GM18508 (cell line): ENCODE measurements at regions not wholly inside any gene's neighbourhood (a gene's known extent, or its start where the extent isn't known, plus 50 kb on each side); places are given as distances from the start of the nearest gene placed in this dataset.

Experiments used
- ATAC-seq: cut with Tn5 transposase; IDR thresholded peaks from one replicate; pipeline ENCODE4 v1.9.1; 2021; ENCODE audit warnings: moderate number of reproducible peaks; ENCODE audit not compliant: insufficient read depth, unreplicated experiment

DNA sequence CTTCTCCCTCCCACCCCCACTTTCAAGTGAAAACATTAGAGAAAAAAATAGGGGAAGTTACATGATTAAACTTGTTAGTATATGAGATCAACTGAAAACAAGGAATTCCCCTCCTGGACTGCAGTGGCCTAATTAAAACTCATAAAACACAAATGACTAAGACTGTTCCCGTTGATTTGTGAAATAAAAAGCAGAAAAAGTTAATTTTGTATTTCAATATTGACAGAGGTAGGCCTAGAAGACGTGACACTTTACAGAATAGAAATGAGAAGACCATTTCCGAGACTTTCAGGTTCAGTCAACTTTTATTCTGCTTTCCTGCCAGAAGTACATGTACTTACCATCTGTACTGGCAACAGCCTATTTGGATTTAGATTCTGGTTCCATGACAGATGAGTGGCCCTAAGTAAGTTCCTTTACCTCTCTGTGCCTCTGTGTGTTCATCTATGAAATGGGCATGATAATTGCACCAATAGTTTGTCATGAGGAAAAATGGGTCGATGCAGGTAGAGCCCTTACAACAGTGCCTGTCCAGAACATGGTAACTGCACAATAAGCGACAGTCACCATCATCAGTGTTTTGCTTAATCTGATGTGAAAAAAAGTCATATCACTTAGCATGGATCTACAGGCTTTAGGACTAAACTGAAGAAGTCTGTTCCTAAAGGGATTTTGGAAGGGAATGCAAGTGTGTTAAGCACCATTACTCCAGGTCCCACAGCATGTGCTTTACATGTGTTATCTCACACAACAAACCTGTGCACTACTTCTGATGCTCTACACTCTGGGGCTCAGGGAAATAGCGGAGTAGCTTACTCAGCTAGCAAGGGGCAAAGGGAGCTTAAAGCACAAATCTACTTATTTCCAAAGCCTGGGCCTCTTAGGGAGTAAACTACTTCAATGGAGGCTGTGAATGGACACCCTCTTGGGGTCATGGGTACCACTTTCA lies 562.3 kb upstream of the DIPK2B start:
- peak; percentile 21 for ATAC-seq

DNA sequence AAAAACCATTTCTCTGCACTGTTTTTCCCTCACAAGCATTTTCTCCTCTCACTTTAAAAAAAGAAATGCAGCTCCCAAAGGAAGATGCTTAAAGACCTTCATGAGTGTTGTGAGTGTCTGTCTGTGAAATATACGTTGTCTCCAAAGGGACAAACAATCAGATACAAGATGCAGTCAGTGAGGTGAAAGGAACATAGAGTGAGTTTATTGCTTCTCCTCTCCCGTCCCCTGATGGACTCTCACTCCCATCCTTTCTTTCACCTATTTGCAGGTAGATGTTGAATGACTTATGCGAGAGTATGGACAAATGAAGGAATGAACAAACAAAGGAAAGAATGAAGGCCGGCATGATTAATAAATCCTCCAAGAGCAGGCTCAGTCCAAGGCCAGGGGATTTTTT lies 561.2 kb upstream of the DIPK2B start:
- ATAC-seq, result no peak

DNA sequence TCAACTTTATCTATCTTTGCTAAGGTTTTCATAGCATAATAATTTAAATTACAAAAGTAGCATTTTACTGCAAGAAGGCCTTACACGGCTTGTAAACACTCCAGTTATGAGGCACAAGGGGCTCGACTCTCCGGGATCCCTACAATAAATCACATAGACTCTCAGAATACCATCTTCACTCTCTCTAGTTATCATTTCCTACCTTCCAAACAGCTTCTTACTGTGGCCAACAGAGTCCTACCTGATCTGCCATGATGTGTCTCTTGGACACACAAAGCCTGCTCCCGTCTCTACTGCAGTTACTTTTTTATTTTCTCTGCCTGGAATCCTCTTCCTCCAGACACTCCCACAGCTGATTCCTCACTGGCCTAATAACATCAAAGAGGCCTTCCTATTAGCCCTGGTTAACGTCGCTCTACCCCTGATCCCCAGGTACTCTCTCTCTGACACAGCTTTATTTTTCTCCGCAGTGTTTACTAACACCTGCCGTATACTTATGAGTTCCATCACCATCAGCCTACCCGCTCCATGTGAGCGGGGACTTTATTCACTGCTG lies 559.6 kb upstream of the DIPK2B start:
- no peak for ATAC-seq

DNA sequence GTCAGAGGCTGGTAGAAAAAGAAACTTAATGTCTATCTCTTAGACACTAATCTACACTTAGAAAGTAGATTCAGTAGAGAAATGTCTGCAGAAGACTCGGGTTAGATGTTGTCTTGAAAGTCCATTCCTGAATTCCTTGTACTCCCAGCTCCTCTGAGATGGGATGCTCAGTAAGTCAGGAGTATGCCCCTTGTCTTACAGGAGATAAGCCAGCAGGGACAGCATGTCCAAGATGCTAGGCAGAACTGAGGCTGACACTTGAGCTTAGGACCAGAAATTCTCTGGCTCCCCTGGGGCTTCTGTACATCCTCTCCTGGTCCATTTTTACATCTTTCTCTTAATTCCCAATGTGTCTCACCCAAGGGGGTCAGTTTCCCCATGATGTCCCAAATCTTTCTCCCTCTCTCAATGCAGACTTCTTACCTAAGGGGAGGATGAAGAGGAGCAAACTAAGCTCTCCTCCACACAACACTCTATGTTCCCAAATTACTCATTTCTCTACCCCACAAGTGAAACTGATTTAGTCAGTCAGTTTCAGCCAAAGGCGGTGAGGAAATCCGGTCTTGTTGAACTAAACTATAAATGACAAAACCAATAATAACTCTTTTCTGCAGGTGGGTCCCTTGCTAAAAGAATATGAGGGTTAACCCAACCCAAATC lies 558.2 kb upstream of the DIPK2B start:
- ATAC-seq, result peak; percentile 43

DNA sequence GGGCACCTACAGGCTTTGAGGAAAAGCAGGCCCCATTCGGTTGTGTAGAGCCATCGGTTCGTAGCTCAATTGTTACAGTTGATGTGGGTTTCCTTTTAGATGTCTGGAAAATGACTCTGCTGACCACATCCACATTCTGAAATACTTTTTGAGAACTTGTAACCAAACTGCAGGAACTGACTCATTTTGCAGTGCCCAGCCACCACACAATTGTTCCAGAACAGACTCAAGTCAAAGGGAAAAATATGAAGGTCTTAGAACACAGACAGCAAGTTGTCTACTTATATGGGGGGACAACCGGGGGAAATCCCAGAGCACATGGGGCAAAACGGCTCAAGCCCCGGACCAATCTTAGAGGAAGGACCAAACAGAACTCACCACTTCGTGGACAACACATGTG lies 557.6 kb upstream of the DIPK2B start:
- ATAC-seq, result peak; percentile 41

DNA sequence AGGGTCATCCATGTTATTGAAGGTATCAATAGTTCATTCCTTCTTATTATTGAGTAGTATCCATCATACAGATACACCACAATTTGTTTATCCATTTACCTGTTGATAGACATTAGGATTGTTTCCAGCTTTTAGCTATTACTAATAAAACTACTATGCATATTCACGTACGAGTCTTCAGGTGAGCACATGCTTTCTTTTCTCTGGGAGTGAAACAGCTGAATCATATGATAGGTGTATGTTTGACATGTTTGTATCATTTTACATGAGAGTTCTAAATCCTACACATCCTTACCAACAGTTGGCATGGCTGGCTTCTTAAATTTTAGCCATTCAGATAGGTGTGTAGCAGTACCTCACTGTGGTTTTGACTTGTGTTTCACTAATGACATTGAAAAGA lies 556.6 kb upstream of the DIPK2B start:
- no peak for ATAC-seq

DNA sequence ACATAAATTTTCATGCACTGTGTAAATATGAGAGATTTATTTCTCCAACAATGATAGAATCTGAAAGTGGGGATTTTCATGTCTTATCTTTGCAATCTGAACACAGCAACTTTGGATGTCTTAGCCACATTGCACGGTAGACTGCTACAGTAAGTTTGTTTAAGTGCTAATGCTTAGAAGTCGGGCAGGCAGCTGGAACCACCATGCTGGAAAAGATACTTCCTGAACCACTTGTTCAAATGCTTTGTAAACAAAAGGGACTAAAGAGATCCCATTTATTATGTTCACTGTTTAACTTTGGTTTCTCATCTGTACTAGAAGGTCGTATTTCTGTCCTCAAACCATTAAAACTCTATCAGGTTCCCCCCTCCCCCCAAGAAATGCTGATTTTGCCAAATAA lies 555.9 kb upstream of the DIPK2B start:
- ATAC-seq, result no peak

DNA sequence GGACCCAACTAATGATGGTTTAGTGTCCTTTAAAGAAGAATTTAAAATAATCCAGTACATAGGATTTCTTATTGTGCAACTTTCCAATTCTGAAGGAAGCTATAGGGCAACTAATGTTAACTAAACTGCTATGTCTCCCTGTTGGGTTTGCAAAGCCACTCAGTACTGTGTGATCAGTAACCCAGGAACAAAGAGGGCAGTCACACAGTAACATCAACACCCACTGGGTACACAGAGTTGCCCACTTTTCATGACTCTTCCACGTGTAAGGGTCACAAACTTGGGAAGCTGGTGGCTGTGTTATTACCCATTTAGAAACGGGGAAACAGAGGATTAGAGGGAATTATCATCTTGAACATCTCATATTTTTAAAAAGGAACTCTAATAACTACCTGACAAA lies 555.0 kb upstream of the DIPK2B start:
- no peak for ATAC-seq

DNA sequence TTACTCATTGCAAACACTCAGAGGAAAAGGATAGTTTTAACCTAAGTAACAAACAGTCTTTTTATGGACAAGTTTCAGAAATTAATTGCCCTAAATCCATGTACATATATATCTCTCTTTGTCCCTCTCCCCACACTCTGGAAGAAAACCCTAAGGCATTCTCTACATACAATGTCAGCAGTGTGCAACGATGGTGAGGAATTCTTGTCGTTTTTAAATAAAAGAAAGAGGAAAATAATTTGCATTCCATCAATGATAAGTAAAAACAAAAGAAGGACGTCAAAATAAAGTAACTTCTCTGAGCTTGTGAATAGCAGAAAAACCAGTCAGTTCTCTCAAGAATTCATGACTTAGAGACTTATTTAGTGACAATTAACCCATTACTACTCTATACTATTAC lies 550.5 kb upstream of the DIPK2B start:
- ATAC-seq, result no peak

DNA sequence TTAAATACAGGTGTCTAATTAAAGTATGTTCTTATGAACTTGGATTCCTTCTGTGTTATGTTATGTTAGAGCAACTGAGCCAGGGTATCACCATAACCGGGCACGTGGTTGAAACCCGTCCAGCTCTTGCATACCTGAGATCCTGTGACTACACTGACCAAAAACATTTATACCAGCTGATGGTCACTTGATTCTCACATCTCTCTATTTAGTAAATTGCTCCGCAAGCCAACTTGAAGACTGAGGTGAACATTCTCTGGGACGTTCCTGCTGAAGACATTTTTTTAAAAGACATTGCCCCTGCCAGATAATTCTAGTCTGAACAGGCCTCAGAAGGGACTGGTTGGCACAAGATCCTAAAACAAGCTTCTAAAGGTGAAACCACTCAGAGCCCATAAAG lies 550.0 kb upstream of the DIPK2B start:
- ATAC-seq, result no peak

DNA sequence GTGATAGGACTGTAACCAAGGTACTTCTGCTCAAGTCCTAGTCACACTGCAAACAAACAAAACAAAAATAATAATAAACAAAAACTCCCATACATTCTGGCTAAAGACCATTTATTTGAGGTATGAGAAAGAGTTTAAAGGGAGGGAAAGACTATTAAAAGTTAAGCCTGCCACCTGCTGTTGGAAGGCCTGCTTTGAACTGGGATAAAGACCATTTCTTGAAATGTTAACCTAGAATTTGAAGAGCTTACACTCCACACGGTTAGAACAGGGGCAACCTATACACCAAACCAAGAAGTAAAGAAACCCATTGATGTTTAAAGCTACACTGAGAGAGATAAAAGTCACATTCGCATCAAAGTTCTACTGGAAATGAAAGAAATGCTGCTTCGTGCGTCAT lies 548.7 kb upstream of the DIPK2B start:
- no peak for ATAC-seq

DNA sequence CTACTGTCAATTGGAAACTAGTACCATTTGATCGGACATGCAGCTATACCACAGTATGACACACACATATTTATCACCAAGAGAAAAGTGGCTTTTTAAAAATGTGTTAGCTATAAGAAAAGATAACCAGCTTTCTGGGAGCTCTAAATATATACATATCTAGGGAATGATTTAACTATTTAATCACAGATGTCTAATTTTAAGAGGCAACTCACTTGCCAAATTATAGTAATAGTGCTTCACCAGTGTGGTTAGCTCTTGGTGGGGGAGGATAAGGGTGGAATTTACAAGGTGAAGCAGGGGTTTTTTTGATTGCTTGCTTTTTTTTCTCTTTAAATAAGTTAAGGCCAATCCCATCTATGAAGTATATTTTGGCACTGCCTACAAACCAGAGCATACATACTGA lies 547.7 kb upstream of the DIPK2B start:
- no peak for ATAC-seq

DNA sequence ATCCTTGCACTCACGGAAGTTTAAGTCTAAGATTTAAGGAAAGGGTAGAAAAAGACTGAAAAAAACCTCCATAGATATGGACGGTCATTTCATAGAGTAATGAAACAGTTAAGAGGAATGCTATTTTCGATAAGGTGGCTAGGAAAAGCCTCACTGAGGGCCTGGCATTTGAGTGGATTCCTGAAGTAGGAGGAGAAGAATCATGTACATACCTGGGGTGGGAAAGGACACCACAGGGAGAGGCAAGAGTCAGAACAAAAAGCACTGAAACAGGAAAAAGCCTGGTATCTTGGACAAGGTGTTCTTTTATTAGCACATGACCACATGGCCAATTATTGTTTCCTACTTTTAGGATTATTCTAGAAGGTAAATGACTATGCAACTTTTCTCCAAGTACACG lies 547.2 kb upstream of the DIPK2B start:
- ATAC-seq, result no peak

DNA sequence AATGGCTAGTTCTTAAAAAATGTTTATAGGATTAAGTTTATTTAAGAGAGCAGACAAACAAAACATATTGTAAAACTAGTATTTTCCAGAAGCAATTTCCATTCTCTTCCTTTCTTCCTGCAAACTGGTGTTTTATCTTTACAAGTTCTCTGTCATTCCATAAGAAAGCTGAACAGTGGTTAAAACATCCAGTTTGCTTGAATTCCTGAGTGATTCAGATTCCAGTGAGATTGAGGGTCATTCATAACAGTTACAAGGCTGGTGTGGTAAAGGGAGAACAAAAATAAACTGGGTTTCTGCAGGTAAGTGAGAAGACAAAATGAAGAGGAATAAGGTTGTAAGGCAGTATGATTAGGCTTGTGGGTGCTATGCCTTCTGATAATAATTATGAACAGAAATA lies 544.8 kb upstream of the DIPK2B start:
- no peak for ATAC-seq

DNA sequence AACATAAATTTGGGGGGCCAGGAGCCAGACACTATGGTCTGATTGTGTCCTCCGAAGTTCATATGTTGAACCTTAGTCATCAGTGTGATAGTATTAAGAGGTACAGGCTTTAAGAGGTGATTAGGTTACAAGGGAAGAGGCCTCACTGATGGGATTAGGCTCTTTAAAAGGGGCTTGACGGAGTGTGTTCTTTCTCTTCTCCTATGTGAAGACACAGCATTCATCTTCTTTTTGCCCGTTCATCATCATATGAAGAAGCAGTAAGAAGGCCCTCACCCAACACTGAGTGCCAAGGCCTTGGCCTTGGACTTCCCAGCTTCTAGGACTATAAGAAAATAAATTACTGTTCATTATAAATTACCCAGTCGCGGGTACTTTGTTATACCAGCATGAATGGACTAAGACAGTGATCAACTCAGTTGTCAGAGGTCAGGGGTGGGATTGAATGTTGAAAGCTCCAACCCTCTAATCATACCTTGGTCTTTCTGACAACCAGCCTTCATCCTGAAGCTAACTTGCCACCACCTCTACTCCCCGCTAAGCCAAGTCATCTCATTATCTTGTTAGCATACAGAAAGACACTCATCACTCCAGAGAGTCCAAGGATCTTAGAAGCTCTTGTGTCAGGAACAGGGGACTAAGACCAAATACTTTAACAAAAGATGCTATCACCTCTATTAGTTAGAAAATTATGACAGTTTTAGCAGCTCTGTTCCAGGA lies 543.4 kb upstream of the DIPK2B start:
- no peak for ATAC-seq

DNA sequence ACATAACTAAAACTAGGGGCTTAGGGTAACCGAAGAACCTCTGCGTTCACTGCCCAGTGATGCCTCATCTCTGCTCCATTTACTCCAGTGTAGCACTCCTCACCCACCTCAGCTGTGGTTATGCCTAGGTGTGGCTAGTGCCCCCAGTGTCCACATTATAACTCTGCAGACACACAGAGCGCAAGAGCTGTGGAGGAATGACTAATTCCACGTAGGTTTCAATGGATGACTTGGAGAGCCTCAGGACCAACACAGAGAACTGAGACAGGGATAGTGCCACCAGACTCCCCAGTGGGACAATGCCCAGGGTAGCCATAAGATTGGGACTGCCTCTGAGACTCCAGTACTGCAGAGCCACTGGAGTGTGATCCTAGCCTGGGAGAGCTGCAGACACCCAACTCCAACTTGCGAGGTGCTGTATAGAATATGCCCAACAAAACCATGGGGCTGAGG lies 542.4 kb upstream of the DIPK2B start:
- ATAC-seq, result no peak

DNA sequence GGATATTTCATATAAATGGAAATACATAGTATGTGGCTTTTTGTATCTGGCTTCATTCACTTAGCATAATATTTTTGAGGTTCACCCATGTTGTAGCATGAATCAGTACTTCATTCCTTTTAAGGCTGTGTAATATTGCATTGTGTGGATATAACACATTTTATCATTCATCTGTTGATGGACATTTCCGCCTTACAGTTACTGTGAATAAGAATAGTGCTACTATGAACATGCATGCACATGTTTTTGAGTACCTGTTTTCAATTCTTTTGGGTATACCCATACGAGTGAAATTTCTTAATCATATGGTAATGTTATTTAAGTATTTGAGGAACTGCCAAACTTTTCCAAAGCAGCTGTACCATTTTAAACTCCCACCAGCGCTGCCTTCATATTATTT lies 539.6 kb upstream of the DIPK2B start:
- no peak for ATAC-seq

DNA sequence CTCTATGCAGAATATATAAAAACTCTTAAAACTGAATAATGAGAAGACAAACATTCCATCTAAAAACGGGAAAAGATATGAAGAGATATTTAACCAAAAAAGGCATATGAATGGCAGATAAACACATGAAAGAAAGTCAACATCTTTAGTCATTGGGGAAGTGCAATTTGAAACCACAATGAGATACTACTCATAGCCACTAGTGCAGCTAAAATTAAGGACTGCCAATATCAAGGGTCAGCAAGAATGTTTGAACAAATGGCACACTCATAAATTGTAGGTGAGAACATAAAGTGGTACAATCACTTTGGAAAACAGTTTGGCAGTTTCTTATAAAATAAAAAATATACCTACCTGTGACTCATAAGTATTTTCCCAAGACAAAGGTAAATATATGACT lies 534.9 kb upstream of the DIPK2B start:
- ATAC-seq, result no peak

DNA sequence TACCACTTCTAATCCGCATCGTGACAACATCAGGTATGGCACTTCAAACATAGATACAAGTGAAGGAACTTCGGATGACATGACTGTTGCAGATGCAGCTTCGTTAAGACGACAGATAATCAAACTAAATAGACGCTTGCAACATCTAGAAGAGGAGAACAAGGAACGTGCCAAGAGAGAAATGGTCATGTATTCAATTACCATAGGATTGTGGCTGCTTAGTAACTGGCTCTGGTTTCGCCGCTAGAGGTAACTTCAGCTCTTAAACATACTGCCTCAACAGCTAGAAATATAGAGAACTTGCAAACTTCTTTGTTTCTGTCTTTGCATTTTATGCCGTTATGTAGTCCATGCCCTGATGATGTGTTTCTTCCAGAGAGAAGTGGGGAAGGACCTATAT lies 530.8 kb upstream of the DIPK2B start:
- no peak for ATAC-seq

DNA sequence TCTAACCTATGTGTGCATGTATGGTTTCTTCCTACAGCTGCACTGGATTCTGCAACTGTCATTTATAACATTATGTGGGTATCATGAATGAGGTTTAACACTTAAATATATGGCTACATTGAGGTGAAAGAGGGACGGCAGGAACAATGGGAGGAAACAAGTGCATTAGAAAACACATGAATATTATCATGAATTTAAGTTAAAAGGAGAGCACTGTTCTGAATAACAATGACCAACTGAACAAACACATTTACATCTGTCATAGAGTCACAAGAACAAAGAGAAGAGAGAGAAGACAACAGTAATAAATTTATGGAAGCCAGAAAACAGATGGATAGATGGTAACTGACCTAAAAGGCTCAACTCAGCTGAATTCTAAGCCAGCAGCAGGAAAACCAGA lies 527.1 kb upstream of the DIPK2B start:
- ATAC-seq, result no peak

DNA sequence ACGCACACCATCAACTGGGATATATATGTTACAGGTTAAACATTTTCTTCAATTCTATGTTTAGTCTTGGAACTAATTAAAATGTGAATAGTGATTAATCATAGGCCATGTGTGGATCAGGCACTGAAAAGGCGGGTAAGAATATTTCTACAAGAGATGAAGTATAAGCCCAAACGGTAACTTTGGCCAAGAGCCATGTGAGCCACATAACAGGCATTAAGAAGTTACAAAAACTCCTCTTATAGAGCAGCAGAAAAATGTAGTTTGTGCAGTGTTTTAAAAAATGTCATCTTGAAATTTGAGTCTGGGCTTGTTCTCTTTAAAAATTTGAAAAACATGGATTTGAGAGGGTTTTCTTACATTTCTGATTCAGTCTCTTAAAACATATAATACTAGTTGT lies 521.8 kb upstream of the DIPK2B start:
- no peak for ATAC-seq
